ENCODE measurements at regions not wholly inside any gene's neighbourhood (a gene's known extent, or its start where the extent isn't known, plus 50 kb on each side); places are given as distances from the start of the nearest gene placed in this dataset.
"Not testable (repeated sequence)": the region's sequence is repeated elsewhere in the genome, so short reads cannot be mapped to it uniquely, and the experiment has no call there.

GRCh38 chrX:66915893-66916292, 277.0 kb upstream of the EDA2R start:
- DNase-seq (ENCODE audit: low spot score in 2 of 2): no peak
- FAIRE-seq: no peak

- no peak for FAIRE-seq
- DNase-seq (ENCODE audit: low spot score in 2 of 2): no peak
Observed at GRCh38 chrX:66914080-66914479, 275.2 kb upstream of the EDA2R start.

GRCh38 chrX:66912417-66912816, 273.5 kb upstream of the EDA2R start:
- FAIRE-seq: no peak

GRCh38 chrX:66902081-66902480, 263.2 kb upstream of the EDA2R start:
- DNase-seq (ENCODE audit: low spot score in 2 of 2) (no peak), FAIRE-seq (no peak)

More at GRCh38 chrX:66912417-66912816, 273.5 kb upstream of the EDA2R start:
- no peak for DNase-seq (ENCODE audit: low spot score in 2 of 2)

GRCh38 chrX:66900886-66901285, 262.0 kb upstream of the EDA2R start:
- FAIRE-seq: no peak
- DNase-seq (ENCODE audit: low spot score in 2 of 2): no peak

- no peak for DNase-seq (ENCODE audit: low spot score in 2 of 2)
- FAIRE-seq: no peak
Observed at GRCh38 chrX:66892004-66892403, 253.1 kb upstream of the EDA2R start.

GRCh38 chrX:66889418-66889817, 250.5 kb upstream of the EDA2R start:
- FAIRE-seq (no peak), DNase-seq (ENCODE audit: low spot score in 2 of 2) (no peak)

GRCh38 chrX:66882101-66882500, 243.2 kb upstream of the EDA2R start:
- FAIRE-seq (no peak), DNase-seq (ENCODE audit: low spot score in 2 of 2) (no peak)

- DNase-seq (ENCODE audit: low spot score in 2 of 2) (no peak), FAIRE-seq (no peak)
Observed at GRCh38 chrX:66876776-66877175, 237.9 kb upstream of the EDA2R start.

- FAIRE-seq (no peak), DNase-seq (ENCODE audit: low spot score in 2 of 2) (no peak)
Observed at GRCh38 chrX:66872771-66873170, 233.9 kb upstream of the EDA2R start.

GRCh38 chrX:66863721-66864120, 224.8 kb upstream of the EDA2R start:
- FAIRE-seq: no peak
- DNase-seq (ENCODE audit: low spot score in 2 of 2): no peak

GRCh38 chrX:66833426-66833825, 194.5 kb upstream of the EDA2R start:
- FAIRE-seq: no peak
- no peak for DNase-seq (ENCODE audit: low spot score in 2 of 2)

GRCh38 chrX:66815227-66815626, 176.3 kb upstream of the EDA2R start:
- DNase-seq (ENCODE audit: low spot score in 2 of 2) (no peak), FAIRE-seq (no peak)

- DNase-seq (ENCODE audit: low spot score in 2 of 2); FAIRE-seq: not testable (repeated sequence)
Observed at GRCh38 chrX:66794514-66794913, 155.6 kb upstream of the EDA2R start.

GRCh38 chrX:66766318-66766717, 127.4 kb upstream of the EDA2R start:
- FAIRE-seq: no peak

GRCh38 chrX:66760651-66761050, 121.8 kb upstream of the EDA2R start:
- DNase-seq (ENCODE audit: low spot score in 2 of 2): no peak
- FAIRE-seq: no peak

More at GRCh38 chrX:66766318-66766717, 127.4 kb upstream of the EDA2R start:
- no peak for DNase-seq (ENCODE audit: low spot score in 2 of 2)

- no peak for FAIRE-seq
- no peak for DNase-seq (ENCODE audit: low spot score in 2 of 2)
Observed at GRCh38 chrX:66756717-66757116, 117.8 kb upstream of the EDA2R start.

- DNase-seq (ENCODE audit: low spot score in 2 of 2) (no peak), FAIRE-seq (no peak)
Observed at GRCh38 chrX:66751136-66751782, 112.4 kb upstream of the EDA2R start.

- DNase-seq (ENCODE audit: low spot score in 2 of 2); FAIRE-seq: not testable (repeated sequence)
Observed at GRCh38 chrX:66744519-66744918, 105.6 kb upstream of the EDA2R start.

GRCh38 chrX:66731398-66731797, 92.5 kb upstream of the EDA2R start:
- DNase-seq (ENCODE audit: low spot score in 2 of 2) (peak in 1 of 2 donors; percentile 3), FAIRE-seq (no peak)

GRCh38 chrX:66728818-66729271, 90.0 kb upstream of the EDA2R start:
- FAIRE-seq: no peak
- peak in 1 of 2 donors; percentile 2 for DNase-seq (ENCODE audit: low spot score in 2 of 2)

- FAIRE-seq (no peak), DNase-seq (ENCODE audit: low spot score in 2 of 2) (no peak)
Observed at GRCh38 chrX:66717926-66718325, 79.0 kb upstream of the EDA2R start.

All from frontal cortex (tissue), 3 donors.